Natural killer cell (primary cell): ENCODE measurements at regions not wholly inside any gene's neighbourhood (a gene's known extent, or its start where the extent isn't known, plus 50 kb on each side); places are given as distances from the start of the nearest gene placed in this dataset.

ENCODE experiments used
- ATAC-seq, 3 donors: fragments of 150-1000 bp in 2 of 3; fragments of 200-7000 bp in 1 of 3; cut with Tn5 transposase; 1 replicate in 1 of 3; 2 replicates in 2 of 3; pipeline ENCODE4 v1.10.0; 2021; ENCODE audit warnings: mild to moderate bottlenecking in 2 of 3, moderate library complexity in 2 of 3
- DNase-seq, 2 donors: peaks; one replicate each; pipeline versions ENCODE4 v3.0.0 to v3.0.0-alpha.2; 2013 to 2021; ENCODE audit warnings: mixed read lengths in 1 of 2
- H3K27ac ChIP-seq: one replicate; pipeline ENCODE4 v1.5.1; 2013; ENCODE audit warnings: mild to moderate bottlenecking, low read length
- H3K27me3 ChIP-seq: one replicate; pipeline ENCODE4 v1.6.1; 2013; ENCODE audit warnings: low read length; ENCODE audit not compliant: control insufficient read depth, insufficient read depth
- H3K36me3 ChIP-seq: one replicate; pipeline ENCODE4 v1.6.1; 2013; ENCODE audit warnings: low read length; ENCODE audit not compliant: control insufficient read depth, insufficient read depth
- H3K4me1 ChIP-seq: one replicate; pipeline ENCODE4 v1.6.1; 2013; ENCODE audit warnings: low read length; ENCODE audit not compliant: control insufficient read depth, insufficient read depth
- H3K4me3 ChIP-seq: one replicate; pipeline ENCODE4 v1.5.1; 2013; ENCODE audit warnings: low read length
- H3K9me3 ChIP-seq: one replicate; pipeline ENCODE4 v1.6.1; 2013; ENCODE audit warnings: low read length; ENCODE audit not compliant: control insufficient read depth, insufficient read depth
- H3K27ac Mint-ChIP-seq, 2 donors: one replicate each; pipeline ENCODE4 v1.8.0; 2022; ENCODE audit warnings: mild to moderate bottlenecking in 2 of 2, mixed read lengths in 2 of 2, moderate library complexity in 1 of 2
- H3K27me3 Mint-ChIP-seq, 2 donors: one replicate each; pipeline ENCODE4 v1.8.0; 2022; ENCODE audit warnings: low read depth in 2 of 2, mixed read lengths in 2 of 2
- H3K36me3 Mint-ChIP-seq: one replicate; pipeline ENCODE4 v1.8.0; 2022; ENCODE audit warnings: mixed read lengths
- H3K4me1 Mint-ChIP-seq, 2 donors: one replicate each; pipeline ENCODE4 v1.8.0; 2022; ENCODE audit warnings: mixed read lengths in 2 of 2
- H3K4me3 Mint-ChIP-seq: one replicate; pipeline ENCODE4 v1.8.0; 2022; ENCODE audit warnings: mild to moderate bottlenecking, moderate library complexity, mixed read lengths
- H3K9me3 Mint-ChIP-seq, 2 donors: one replicate each; pipeline ENCODE4 v1.8.0; 2022; ENCODE audit warnings: mixed read lengths in 2 of 2
- CTCF ChIP-seq: fragments of 200-600 bp; IDR thresholded peaks from one replicate; pipeline ENCODE4 v1.8.0; 2022; ENCODE audit warnings: antibody characterized with exemption
- intact Hi-C: fragments of 100-400 bp; cut with micrococcal nuclease; formaldehyde crosslinking; loops from one replicate; pipeline ENCODE4 v1.14.2; 2022

- Histone ChIP-seq H3K9me3 (no peaks in the 10 kb centered on the region), H3K27ac (no peak overlapping the region), H3K4me3 (no peak overlapping the region), H3K4me1 (no peaks in the 10 kb centered on the region), H3K36me3 (no peaks in the 10 kb centered on the region), H3K27me3 (no peaks in the 10 kb centered on the region)
- H3K9me3 Mint-ChIP-seq: no peaks in the 10 kb centered on the region
- ATAC-seq (no peak), DNase-seq (no peak)
- H3K27me3 Mint-ChIP-seq: peaks cover under 1 to 4% of the 10 kb centered on the region in 2 donors
- no peak overlapping the region for H3K4me3 Mint-ChIP-seq
- TF ChIP-seq CTCF: no peak
- no peaks in the 10 kb centered on the region for H3K4me1 Mint-ChIP-seq
- H3K36me3 Mint-ChIP-seq: no peaks in the 10 kb centered on the region
- intact Hi-C loops: no loop called here
- H3K27ac Mint-ChIP-seq: no peak overlapping the region
Observed at GRCh38 chr6:18314317-18314997, 50.1 kb upstream of the DEK start.
